Activated naive CD8-positive, alpha-beta T cell treated with anti-CD3 and anti-CD28 coated beads, Interleukin-2, amount 10 ng/mL, durations not matched to agents 7 days and 5 days (primary cell): ENCODE measurements at regions not wholly inside any gene's neighbourhood (a gene's known extent, or its start where the extent isn't known, plus 50 kb on each side); places are given as distances from the start of the nearest gene placed in this dataset.

Experiments
- ATAC-seq: fragments of 150-1000 bp; cut with Tn5 transposase; one replicate; pipeline ENCODE4 v1.10.0; 2021; ENCODE audit warnings: low read depth, moderate library complexity
- POLR2A ChIA-PET: fragments of 350-600 bp; sonication (Branson Sonifier 250); formaldehyde crosslinking; loops from one replicate; lab custom pipeline; 2021; ENCODE audit warnings: antibody characterized with exemption; lab: Charles Lee
- DNase-seq: peaks from one replicate; pipeline ENCODE4 v3.0.0; 2021
- H3K27ac Mint-ChIP-seq: one replicate; pipeline ENCODE4 v1.8.0; 2022; ENCODE audit warnings: mild to moderate bottlenecking, mixed read lengths
- H3K27me3 Mint-ChIP-seq: one replicate; pipeline ENCODE4 v1.8.0; 2022; ENCODE audit warnings: mild to moderate bottlenecking, moderate library complexity, mixed read lengths
- H3K36me3 Mint-ChIP-seq: one replicate; pipeline ENCODE4 v1.8.0; 2021; ENCODE audit warnings: mild to moderate bottlenecking, mixed read lengths
- H3K4me1 Mint-ChIP-seq: one replicate; pipeline ENCODE4 v1.8.0; 2021; ENCODE audit warnings: mixed read lengths
- H3K4me3 Mint-ChIP-seq: one replicate; pipeline ENCODE4 v1.8.0; 2022; ENCODE audit warnings: mild to moderate bottlenecking, moderate library complexity, mixed read lengths
- H3K9me3 Mint-ChIP-seq: one replicate; pipeline ENCODE4 v1.8.0; 2021; ENCODE audit warnings: mixed read lengths

- no peak overlapping the region for H3K4me3 Mint-ChIP-seq
Measured at GRCh38 chr4:19438233-19438632, 813.5 kb upstream of the SLIT2 start.

GRCh38 chr4:19437008-19437407 is 814.7 kb upstream of the SLIT2 start:
- Mint-ChIP-seq H3K9me3 (peaks cover 10% of the 10 kb centered on the region), H3K27me3 (no peaks in the 10 kb centered on the region), H3K4me3 (no peak overlapping the region), H3K4me1 (no peaks in the 10 kb centered on the region), H3K27ac (no peak overlapping the region), H3K36me3 (no peaks in the 10 kb centered on the region)
- POLR2A ChIA-PET: no interaction called here
- no peak for DNase-seq
- no peak for ATAC-seq

More at GRCh38 chr4:19438233-19438632, 813.5 kb upstream of the SLIT2 start:
- no peaks in the 10 kb centered on the region for H3K27me3 Mint-ChIP-seq
- POLR2A ChIA-PET: no interaction called here
- H3K4me1 Mint-ChIP-seq: no peaks in the 10 kb centered on the region
- DNase-seq (no peak), ATAC-seq (no peak)
- H3K27ac Mint-ChIP-seq: no peak overlapping the region
- H3K36me3 Mint-ChIP-seq: no peaks in the 10 kb centered on the region
- H3K9me3 Mint-ChIP-seq: peaks cover 12% of the 10 kb centered on the region

GRCh38 chr4:19429684-19430083 is 822.0 kb upstream of the SLIT2 start:
- Mint-ChIP-seq H3K36me3 (no peaks in the 10 kb centered on the region), H3K4me3 (no peak overlapping the region), H3K4me1 (no peaks in the 10 kb centered on the region), H3K9me3 (peaks cover 1% of the 10 kb centered on the region), H3K27me3 (no peaks in the 10 kb centered on the region), H3K27ac (no peak overlapping the region)
- no peak for ATAC-seq
- POLR2A ChIA-PET: no interaction called here
- no peak for DNase-seq

GRCh38 chr4:19425146-19425545 is 826.6 kb upstream of the SLIT2 start:
- Mint-ChIP-seq H3K36me3 (no peaks in the 10 kb centered on the region), H3K9me3 (no peaks in the 10 kb centered on the region), H3K4me1 (no peaks in the 10 kb centered on the region), H3K4me3 (no peak overlapping the region), H3K27ac (no peak overlapping the region), H3K27me3 (no peaks in the 10 kb centered on the region)
- no peak for ATAC-seq
- no peak for DNase-seq
- POLR2A ChIA-PET: no interaction called here

- Mint-ChIP-seq H3K4me1 (no peaks in the 10 kb centered on the region), H3K4me3 (no peak overlapping the region), H3K27ac (no peak overlapping the region), H3K36me3 (no peaks in the 10 kb centered on the region), H3K27me3 (no peaks in the 10 kb centered on the region), H3K9me3 (peaks cover 7% of the 10 kb centered on the region)
- POLR2A ChIA-PET: no interaction called here
- DNase-seq: no peak
- ATAC-seq: no peak
Measured at GRCh38 chr4:19417256-19417655, 834.4 kb upstream of the SLIT2 start.

GRCh38 chr4:19416146-19416545 is 835.6 kb upstream of the SLIT2 start:
- no peak for DNase-seq
- no peak for ATAC-seq
- Mint-ChIP-seq H3K27ac (no peak overlapping the region), H3K36me3 (no peaks in the 10 kb centered on the region), H3K4me1 (no peaks in the 10 kb centered on the region), H3K4me3 (no peak overlapping the region), H3K27me3 (no peaks in the 10 kb centered on the region), H3K9me3 (peaks cover 7% of the 10 kb centered on the region)
- POLR2A ChIA-PET: no interaction called here

GRCh38 chr4:19408490-19408889 is 843.2 kb upstream of the SLIT2 start:
- no peak for DNase-seq
- ATAC-seq: no peak
- Mint-ChIP-seq H3K4me3 (no peak overlapping the region), H3K36me3 (no peaks in the 10 kb centered on the region), H3K4me1 (no peaks in the 10 kb centered on the region), H3K27me3 (no peaks in the 10 kb centered on the region), H3K27ac (no peak overlapping the region), H3K9me3 (peaks cover 6% of the 10 kb centered on the region)
- POLR2A ChIA-PET: no interaction called here

GRCh38 chr4:19406789-19407188 is 844.9 kb upstream of the SLIT2 start:
- Mint-ChIP-seq H3K27me3 (no peaks in the 10 kb centered on the region), H3K36me3 (no peaks in the 10 kb centered on the region), H3K4me3 (no peak overlapping the region), H3K9me3 (peaks cover 6% of the 10 kb centered on the region), H3K27ac (no peak overlapping the region), H3K4me1 (no peaks in the 10 kb centered on the region)
- DNase-seq (no peak), ATAC-seq (no peak)
- POLR2A ChIA-PET: no interaction called here

- no peaks in the 10 kb centered on the region for H3K4me1 Mint-ChIP-seq
- POLR2A ChIA-PET: no interaction called here
- H3K36me3 Mint-ChIP-seq: no peaks in the 10 kb centered on the region
- DNase-seq: no peak
- H3K4me3 Mint-ChIP-seq: no peak overlapping the region
- H3K9me3 Mint-ChIP-seq: peaks cover 5% of the 10 kb centered on the region
- H3K27me3 Mint-ChIP-seq: no peaks in the 10 kb centered on the region
- H3K27ac Mint-ChIP-seq: no peak overlapping the region
- no peak for ATAC-seq
Measured at GRCh38 chr4:19403786-19404370, 847.8 kb upstream of the SLIT2 start.

- Mint-ChIP-seq H3K4me3 (no peak overlapping the region), H3K4me1 (no peaks in the 10 kb centered on the region), H3K9me3 (peaks cover 5% of the 10 kb centered on the region), H3K27me3 (no peaks in the 10 kb centered on the region), H3K36me3 (no peaks in the 10 kb centered on the region), H3K27ac (no peak overlapping the region)
- no peak for ATAC-seq
- DNase-seq: no peak
- POLR2A ChIA-PET: no interaction called here
Measured at GRCh38 chr4:19402581-19403065, 849.1 kb upstream of the SLIT2 start.

GRCh38 chr4:19401301-19402080 is 850.2 kb upstream of the SLIT2 start:
- no peak for ATAC-seq
- POLR2A ChIA-PET: no interaction called here
- Mint-ChIP-seq H3K4me3 (no peak overlapping the region), H3K9me3 (peaks cover 5% of the 10 kb centered on the region), H3K27ac (no peak overlapping the region), H3K27me3 (no peaks in the 10 kb centered on the region), H3K4me1 (no peaks in the 10 kb centered on the region), H3K36me3 (no peaks in the 10 kb centered on the region)
- DNase-seq: no peak

GRCh38 chr4:19400820-19401219 is 850.9 kb upstream of the SLIT2 start:
- DNase-seq: no peak
- H3K4me3 Mint-ChIP-seq: no peak overlapping the region
- no peaks in the 10 kb centered on the region for H3K27me3 Mint-ChIP-seq
- H3K9me3 Mint-ChIP-seq: peaks cover 5% of the 10 kb centered on the region
- POLR2A ChIA-PET: no interaction called here
- no peak overlapping the region for H3K27ac Mint-ChIP-seq
- no peaks in the 10 kb centered on the region for H3K36me3 Mint-ChIP-seq
- no peaks in the 10 kb centered on the region for H3K4me1 Mint-ChIP-seq
- ATAC-seq: no peak

- Mint-ChIP-seq H3K9me3 (peaks cover 1% of the 10 kb centered on the region), H3K4me3 (no peak overlapping the region), H3K4me1 (no peaks in the 10 kb centered on the region), H3K27me3 (no peaks in the 10 kb centered on the region), H3K36me3 (no peaks in the 10 kb centered on the region), H3K27ac (no peak overlapping the region)
- POLR2A ChIA-PET: no interaction called here
- ATAC-seq: no peak
- no peak for DNase-seq
Measured at GRCh38 chr4:19399001-19399400, 852.7 kb upstream of the SLIT2 start.

GRCh38 chr4:19386786-19387185 is 864.9 kb upstream of the SLIT2 start:
- ATAC-seq (no peak), DNase-seq (no peak)
- H3K36me3 Mint-ChIP-seq: no peaks in the 10 kb centered on the region
- POLR2A ChIA-PET: no interaction called here
- no peaks in the 10 kb centered on the region for H3K4me1 Mint-ChIP-seq
- H3K27ac Mint-ChIP-seq: no peak overlapping the region
- H3K4me3 Mint-ChIP-seq: no peak overlapping the region
- peaks cover 1% of the 10 kb centered on the region for H3K9me3 Mint-ChIP-seq
- no peaks in the 10 kb centered on the region for H3K27me3 Mint-ChIP-seq
